BLaER1 (cell line): ENCODE measurements at regions not wholly inside any gene's neighbourhood (a gene's known extent, or its start where the extent isn't known, plus 50 kb on each side); places are given as distances from the start of the nearest gene placed in this dataset.
"Not testable (repeated sequence)": the region's sequence is repeated elsewhere in the genome, so short reads cannot be mapped to it uniquely, and the experiment has no call there.

Experiments
- H3K27ac ChIP-seq: shearing (Covaris generic); formaldehyde crosslinking; 2 replicates; pipeline ENCODE4 v1.8.1; 2022
- H3K27me3 ChIP-seq: shearing (Covaris generic); formaldehyde crosslinking; 2 replicates; pipeline ENCODE4 v1.8.1; 2022
- H3K36me3 ChIP-seq: shearing (Covaris generic); formaldehyde crosslinking; 2 replicates; pipeline ENCODE4 v1.8.1; 2022
- H3K4me1 ChIP-seq: shearing (Covaris generic); formaldehyde crosslinking; 2 replicates; pipeline ENCODE4 v1.8.1; 2022
- H3K4me2 ChIP-seq: shearing (Covaris generic); formaldehyde crosslinking; 2 replicates; pipeline ENCODE4 v1.8.1; 2022
- H3K4me3 ChIP-seq: shearing (Covaris generic); formaldehyde crosslinking; 2 replicates; pipeline ENCODE4 v1.8.1; 2022
- H3K9ac ChIP-seq: shearing (Covaris generic); formaldehyde crosslinking; 2 replicates; pipeline ENCODE4 v1.8.1; 2022
- H3K9me3 ChIP-seq: shearing (Covaris generic); formaldehyde crosslinking; 2 replicates; pipeline ENCODE4 v1.8.1; 2022
- H4K20me1 ChIP-seq: shearing (Covaris generic); formaldehyde crosslinking; 2 replicates; pipeline ENCODE4 v1.8.1; 2022
- Cebpa-rat ChIP-seq: shearing (Covaris generic); IDR thresholded peaks from 2 replicates; pipeline ENCODE4 v1.8.1; 2022

DNA sequence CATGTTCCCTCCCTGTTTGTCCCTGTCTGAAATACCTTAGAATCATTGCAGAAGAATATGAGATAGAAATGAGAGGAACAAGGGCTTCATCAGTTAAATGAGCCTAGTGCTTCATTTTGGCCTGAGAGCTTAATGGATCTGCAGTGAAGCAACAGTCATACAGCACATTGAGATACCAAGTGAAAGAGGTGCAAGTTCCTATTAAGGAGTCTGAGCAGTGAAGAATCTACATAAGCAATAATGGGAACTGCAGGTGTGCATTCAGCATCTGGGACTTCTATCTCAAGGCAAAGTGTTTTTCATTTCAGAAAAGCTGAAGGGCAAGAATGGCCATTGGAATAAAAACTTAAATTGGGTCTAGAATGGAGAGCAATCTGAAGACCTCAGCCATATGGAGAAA, 323.2 kb upstream of the SLC39A10 start:
- no peaks in the 10 kb centered on the region for H4K20me1 ChIP-seq
- H3K27ac ChIP-seq = no peak overlapping the region
- no peak overlapping the region for H3K9ac ChIP-seq
- H3K36me3 ChIP-seq = no peaks in the 10 kb centered on the region
- no peak overlapping the region for H3K4me2 ChIP-seq
- H3K4me3 ChIP-seq = no peak overlapping the region
- H3K9me3 ChIP-seq = no peaks in the 10 kb centered on the region
- no peaks in the 10 kb centered on the region for H3K27me3 ChIP-seq
- TF ChIP-seq Cebpa-rat = no peak
- H3K4me1 ChIP-seq = peaks cover 19% of the 10 kb centered on the region

DNA sequence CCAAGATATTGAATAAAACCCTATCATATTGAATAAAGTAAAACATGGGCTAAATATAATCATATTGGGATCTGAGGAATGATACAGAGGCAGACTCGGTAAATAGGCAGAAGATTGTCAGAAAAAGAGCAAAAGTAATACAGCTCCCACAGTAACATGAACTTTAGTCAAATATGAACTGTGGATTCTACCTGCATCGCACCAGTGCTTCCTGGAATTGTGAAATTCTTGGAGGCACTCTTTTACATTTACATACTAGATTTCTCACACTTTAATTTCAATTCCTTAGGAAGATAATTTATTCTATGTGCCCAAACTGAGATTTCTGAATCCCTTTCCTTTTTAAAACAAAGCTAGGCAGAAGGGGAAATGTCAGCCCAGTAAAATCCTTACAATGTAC, 325.1 kb upstream of the SLC39A10 start:
- Histone ChIP-seq H3K9ac (no peak overlapping the region), H4K20me1 (no peaks in the 10 kb centered on the region), H3K4me1 (peaks cover 11% of the 10 kb centered on the region), H3K27me3 (no peaks in the 10 kb centered on the region), H3K4me2 (no peak overlapping the region), H3K4me3 (no peak overlapping the region), H3K36me3 (no peaks in the 10 kb centered on the region), H3K9me3 (no peaks in the 10 kb centered on the region), H3K27ac (no peak overlapping the region)
- TF ChIP-seq Cebpa-rat = no peak

DNA sequence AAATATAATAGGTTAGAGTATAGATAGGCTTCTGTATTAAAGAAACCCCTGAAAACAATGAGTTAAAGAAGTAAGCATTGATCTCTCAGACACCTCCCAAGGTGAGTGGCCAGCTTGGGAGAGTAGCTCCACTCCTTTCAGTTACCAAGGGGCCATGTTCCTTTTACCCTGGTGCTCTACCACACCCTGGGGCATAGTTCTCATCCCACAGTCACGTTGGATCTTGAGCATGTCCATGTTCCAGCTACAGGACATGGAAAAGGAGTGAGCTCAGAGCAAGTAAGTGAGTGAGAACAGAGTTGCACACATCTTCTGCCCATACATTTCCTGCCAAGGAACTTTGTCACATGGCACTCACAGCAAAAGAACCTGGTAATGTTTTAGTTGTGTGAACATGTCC, 325.9 kb upstream of the SLC39A10 start:
- Histone ChIP-seq H3K4me3 (no peak overlapping the region), H3K9me3 (no peaks in the 10 kb centered on the region), H3K27me3 (no peaks in the 10 kb centered on the region), H3K36me3 (no peaks in the 10 kb centered on the region), H4K20me1 (no peaks in the 10 kb centered on the region), H3K27ac (no peak overlapping the region), H3K9ac (no peak overlapping the region), H3K4me1 (peaks cover 11% of the 10 kb centered on the region), H3K4me2 (0 out of 2 replicates have a peak overlapping the region, but pooled peaks have one; percentile 17)
- no peak for TF ChIP-seq Cebpa-rat

DNA sequence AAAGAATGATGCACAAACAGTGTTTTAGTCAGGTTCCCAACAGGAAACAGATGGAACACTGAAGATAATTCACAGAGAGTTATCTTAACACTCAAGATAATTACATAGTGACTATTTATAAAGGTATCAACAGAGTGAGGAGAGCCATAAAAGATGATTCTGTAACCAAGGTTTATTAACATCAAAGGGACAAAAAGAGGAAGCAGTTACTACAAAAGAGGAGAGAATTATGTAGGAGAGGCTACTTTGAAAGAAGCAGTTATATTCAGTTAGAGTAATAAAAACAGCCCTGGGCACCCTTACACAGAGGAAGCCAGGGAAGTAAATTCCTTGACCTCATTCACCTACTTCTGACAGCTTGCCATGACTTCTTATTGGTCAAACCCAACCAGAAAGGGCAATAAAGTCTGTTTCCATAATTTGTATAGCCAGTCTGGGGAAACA, 326.5 kb upstream of the SLC39A10 start:
- Histone ChIP-seq H3K4me2 (0 out of 2 replicates have a peak overlapping the region, but pooled peaks have one; percentile 17), H3K4me3 (no peak overlapping the region), H3K27ac (no peak overlapping the region), H3K9ac (no peak overlapping the region), H3K36me3 (no peaks in the 10 kb centered on the region), H3K4me1 (peaks cover 11% of the 10 kb centered on the region), H4K20me1 (no peaks in the 10 kb centered on the region), H3K27me3 (no peaks in the 10 kb centered on the region), H3K9me3 (no peaks in the 10 kb centered on the region)
- TF ChIP-seq Cebpa-rat = no peak

DNA sequence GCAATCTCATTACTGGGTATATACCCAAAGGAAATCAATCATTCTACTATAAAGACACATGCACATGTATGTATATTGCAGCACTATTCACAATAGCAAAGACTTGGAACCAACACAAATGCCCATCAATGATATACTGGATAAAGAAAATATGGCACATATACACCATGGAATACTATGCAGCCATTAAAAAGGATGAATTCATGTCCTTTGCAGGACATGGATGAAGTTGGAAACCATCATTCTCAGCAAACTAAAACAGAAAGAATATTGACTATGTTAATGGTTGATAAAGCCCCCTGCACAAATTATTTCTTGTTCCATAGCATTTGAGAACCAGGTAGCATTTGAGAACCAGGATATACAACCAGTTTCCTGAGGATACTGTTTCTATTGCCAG, 327.2 kb upstream of the SLC39A10 start:
- H3K4me2 ChIP-seq, H3K36me3 ChIP-seq, H4K20me1 ChIP-seq, H3K4me3 ChIP-seq, H3K9me3 ChIP-seq, H3K27ac ChIP-seq, H3K9ac ChIP-seq, H3K27me3 ChIP-seq: not testable (repeated sequence)
- H3K4me1 ChIP-seq = peaks cover 11% of the 10 kb centered on the region

DNA sequence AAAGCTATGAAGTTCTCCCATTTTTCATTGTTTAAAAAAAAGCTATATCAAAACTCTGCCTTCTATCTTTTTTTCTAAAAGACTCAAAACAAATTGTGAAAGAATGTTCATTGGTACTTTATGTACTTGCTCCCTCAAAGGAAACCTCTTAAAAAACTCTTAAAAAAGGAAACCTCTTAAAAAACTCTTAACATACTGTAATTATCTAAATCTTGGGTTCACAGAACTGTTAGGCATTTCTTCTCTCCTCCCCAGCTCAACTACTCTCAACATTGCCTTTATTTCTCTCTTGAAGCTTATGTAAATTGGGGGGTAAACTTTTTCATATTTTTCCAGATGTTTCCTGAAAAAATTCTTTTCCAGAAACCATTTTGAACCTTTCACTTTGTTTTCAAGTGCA, 330.5 kb upstream of the SLC39A10 start:
- no peak overlapping the region for H3K4me2 ChIP-seq
- H3K9me3 ChIP-seq = no peaks in the 10 kb centered on the region
- peaks cover 16% of the 10 kb centered on the region for H3K4me1 ChIP-seq
- TF ChIP-seq Cebpa-rat = no peak
- no peak overlapping the region for H3K4me3 ChIP-seq
- no peaks in the 10 kb centered on the region for H3K27me3 ChIP-seq
- no peak overlapping the region for H3K27ac ChIP-seq
- H4K20me1 ChIP-seq = no peaks in the 10 kb centered on the region
- no peaks in the 10 kb centered on the region for H3K36me3 ChIP-seq
- no peak overlapping the region for H3K9ac ChIP-seq

DNA sequence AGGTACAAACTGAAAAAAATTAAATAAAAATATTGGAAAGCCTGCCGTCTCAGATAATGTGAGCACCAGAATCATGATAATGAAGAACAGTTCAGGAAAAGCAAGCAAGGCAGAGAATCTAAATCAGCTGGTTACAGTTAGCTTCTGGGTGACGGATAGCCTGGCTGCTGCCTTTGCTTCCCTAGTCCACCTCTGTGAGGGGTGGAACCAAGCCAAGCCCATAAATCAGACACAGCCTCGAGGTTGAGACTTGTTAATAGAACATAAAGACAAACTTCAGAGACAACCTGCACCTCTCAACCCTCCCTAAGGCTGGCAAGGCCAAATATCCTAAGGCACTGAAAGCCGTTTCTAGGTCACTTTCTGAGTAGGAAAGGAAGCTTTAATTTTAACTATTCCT, 334.7 kb upstream of the SLC39A10 start:
- Histone ChIP-seq H4K20me1 (no peaks in the 10 kb centered on the region), H3K9ac (no peak overlapping the region), H3K4me1 (peaks cover 4% of the 10 kb centered on the region; the same call in 1 of the 2 replicates), H3K9me3 (no peaks in the 10 kb centered on the region), H3K4me3 (no peak overlapping the region), H3K27ac (no peak overlapping the region), H3K27me3 (no peaks in the 10 kb centered on the region), H3K4me2 (no peak overlapping the region), H3K36me3 (no peaks in the 10 kb centered on the region)
- TF ChIP-seq Cebpa-rat = no peak

DNA sequence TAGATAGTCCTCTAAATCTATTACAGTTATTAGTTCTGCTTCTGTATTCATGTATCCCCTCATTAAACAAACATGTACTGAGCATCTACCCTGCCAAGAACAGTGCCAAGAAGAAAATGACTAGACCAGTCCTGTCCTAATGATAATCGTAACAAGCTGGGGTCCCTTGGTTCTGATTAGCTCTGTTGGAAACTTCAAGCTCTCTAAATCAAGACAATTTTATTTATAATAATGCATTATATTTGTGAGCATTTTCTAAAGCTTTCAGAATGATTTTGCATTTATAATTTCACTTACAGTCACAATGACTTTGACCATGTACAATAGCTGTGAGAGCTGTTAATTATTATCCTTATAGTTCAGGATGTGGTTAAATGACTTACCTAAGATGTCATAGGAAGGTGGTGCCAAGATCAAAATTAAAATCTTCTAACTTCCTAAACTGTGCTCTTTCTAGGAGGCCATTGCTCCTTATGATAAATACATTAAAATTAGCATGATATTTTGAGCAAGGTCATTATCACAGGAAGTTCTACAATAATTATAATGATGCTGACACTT, 336.5 kb upstream of the SLC39A10 start:
- Histone ChIP-seq H3K27ac (no peak overlapping the region), H3K4me1 (peaks cover 16% of the 10 kb centered on the region), H3K4me3 (no peak overlapping the region), H3K4me2 (no peak overlapping the region), H4K20me1 (no peaks in the 10 kb centered on the region), H3K9ac (no peak overlapping the region), H3K36me3 (no peaks in the 10 kb centered on the region), H3K27me3 (no peaks in the 10 kb centered on the region), H3K9me3 (no peaks in the 10 kb centered on the region)
- TF ChIP-seq Cebpa-rat = no peak

DNA sequence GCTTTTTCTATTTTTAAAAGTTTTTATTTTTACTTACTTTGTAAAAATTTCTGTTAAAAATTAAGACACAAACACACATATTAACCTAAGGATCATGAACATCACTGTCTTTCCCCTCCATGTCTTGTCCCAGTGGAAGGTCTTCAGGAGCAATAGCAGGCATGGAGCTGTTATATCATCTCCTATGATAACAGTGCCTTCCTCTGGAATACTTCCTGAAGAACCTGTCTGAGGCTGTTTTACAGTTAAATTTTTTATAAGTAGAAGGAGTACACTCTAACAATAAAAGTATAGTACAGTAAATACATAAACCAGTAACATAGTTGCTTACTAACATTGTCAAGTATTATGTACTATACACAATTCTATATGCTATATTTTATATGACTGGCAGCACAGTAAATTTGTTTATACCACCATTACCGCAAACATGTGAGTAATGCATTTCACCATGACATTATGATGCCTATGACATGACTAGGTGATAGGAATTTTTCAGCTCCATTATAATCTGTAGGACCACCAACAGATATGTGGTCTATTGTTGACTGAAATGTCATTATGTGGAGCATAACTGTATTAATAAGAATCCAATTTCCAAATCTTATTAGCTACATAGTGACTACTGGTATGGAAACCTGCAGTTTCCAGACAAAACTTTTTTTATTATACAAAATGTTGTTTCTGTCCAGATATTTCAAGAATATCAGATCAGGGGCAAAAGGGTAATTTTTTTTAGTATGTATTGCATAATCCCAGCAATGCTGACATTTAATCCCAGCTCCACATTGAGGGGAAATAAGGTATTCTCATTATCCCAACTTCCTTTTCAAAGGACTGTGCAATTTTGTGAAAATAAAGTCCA, 337.2 kb upstream of the SLC39A10 start:
- Histone ChIP-seq H3K27me3 (no peaks in the 10 kb centered on the region), H3K9ac (no peak overlapping the region), H3K4me1 (peaks cover 16% of the 10 kb centered on the region), H3K4me2 (no peak overlapping the region), H3K36me3 (no peaks in the 10 kb centered on the region), H3K9me3 (no peaks in the 10 kb centered on the region), H3K4me3 (no peak overlapping the region), H3K27ac (no peak overlapping the region), H4K20me1 (no peaks in the 10 kb centered on the region)
- TF ChIP-seq Cebpa-rat = no peak; the same call in 1 of the 2 replicates

DNA sequence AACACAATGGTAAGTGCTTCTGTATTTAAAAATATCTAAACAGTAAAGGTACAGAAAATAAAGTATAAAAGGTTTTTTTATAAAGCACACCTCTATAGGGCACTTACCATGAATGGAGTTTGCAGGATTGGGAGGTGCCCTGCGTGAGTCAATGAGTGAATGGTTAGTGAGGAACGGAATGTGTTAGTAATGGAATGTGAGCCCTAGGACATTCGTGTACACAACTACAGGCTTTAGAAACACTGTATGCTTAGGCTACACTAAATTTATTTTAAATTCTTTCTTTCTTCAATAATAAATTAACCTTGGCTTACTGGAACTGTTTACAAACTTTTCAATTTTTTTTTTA, 337.9 kb upstream of the SLC39A10 start:
- no peak for TF ChIP-seq Cebpa-rat
- Histone ChIP-seq H3K4me1 (peaks cover 19% of the 10 kb centered on the region), H3K9me3 (no peaks in the 10 kb centered on the region), H3K4me3 (no peak overlapping the region), H3K36me3 (no peaks in the 10 kb centered on the region), H3K27ac (no peak overlapping the region), H3K27me3 (no peaks in the 10 kb centered on the region), H4K20me1 (no peaks in the 10 kb centered on the region), H3K4me2 (no peak overlapping the region), H3K9ac (no peak overlapping the region)
